Body of pancreas (tissue), 4 donors: ENCODE measurements at regions not wholly inside any gene's neighbourhood (a gene's known extent, or its start where the extent isn't known, plus 50 kb on each side); places are given as distances from the start of the nearest gene placed in this dataset.

ENCODE experiments used
- POLR2A ChIP-seq, 3 donors: fragments of 450-650 bp; IDR thresholded peaks; one replicate each; pipeline ENCODE4 v1.6.1; 2016; ENCODE audit warnings: antibody characterized with exemption in 3 of 3, mild to moderate bottlenecking in 2 of 3
- TF ChIP-seq, protein P1 (sequence below), 7 experiments: fragments of 450-650 bp in 4 of 7; fragments of 200-600 bp in 3 of 7; sonication (generic) in 3 of 7; IDR thresholded peaks; one replicate each; pipeline ENCODE4 v1.5.1; 2016 to 2019; ENCODE audit warnings: antibody characterized with exemption in 7 of 7

DNA sequence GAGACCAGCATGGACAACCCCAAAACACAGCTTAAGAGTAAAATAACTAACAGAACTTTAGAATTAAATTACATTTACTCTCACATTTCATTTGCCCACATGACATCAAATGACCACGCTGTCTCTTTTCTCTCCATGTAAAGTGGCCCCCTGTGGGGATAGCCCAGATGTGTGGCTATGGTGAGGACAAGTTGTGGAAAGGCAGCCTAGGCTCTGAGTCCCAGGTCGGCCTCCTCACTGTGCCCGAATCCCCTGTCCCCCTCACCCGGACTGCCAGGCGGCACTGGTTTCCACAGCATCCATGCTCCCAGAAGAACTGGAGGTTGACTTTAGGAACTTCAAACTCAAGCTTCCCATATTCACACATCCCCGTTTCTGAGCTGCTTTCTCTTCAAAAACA, 111.8 kb upstream of the UQCRFS1 start:
- TF ChIP-seq, protein P1, sequence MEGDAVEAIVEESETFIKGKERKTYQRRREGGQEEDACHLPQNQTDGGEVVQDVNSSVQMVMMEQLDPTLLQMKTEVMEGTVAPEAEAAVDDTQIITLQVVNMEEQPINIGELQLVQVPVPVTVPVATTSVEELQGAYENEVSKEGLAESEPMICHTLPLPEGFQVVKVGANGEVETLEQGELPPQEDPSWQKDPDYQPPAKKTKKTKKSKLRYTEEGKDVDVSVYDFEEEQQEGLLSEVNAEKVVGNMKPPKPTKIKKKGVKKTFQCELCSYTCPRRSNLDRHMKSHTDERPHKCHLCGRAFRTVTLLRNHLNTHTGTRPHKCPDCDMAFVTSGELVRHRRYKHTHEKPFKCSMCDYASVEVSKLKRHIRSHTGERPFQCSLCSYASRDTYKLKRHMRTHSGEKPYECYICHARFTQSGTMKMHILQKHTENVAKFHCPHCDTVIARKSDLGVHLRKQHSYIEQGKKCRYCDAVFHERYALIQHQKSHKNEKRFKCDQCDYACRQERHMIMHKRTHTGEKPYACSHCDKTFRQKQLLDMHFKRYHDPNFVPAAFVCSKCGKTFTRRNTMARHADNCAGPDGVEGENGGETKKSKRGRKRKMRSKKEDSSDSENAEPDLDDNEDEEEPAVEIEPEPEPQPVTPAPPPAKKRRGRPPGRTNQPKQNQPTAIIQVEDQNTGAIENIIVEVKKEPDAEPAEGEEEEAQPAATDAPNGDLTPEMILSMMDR (IDR thresholded peaks at IDR 0.05): no peak
- no peak for TF ChIP-seq POLR2A (IDR thresholded peaks at IDR 0.05)
